Nephron (organoid): ENCODE measurements at regions not wholly inside any gene's neighbourhood (a gene's known extent, or its start where the extent isn't known, plus 50 kb on each side); places are given as distances from the start of the nearest gene placed in this dataset.

ENCODE experiments used
- H3K27ac Mint-ChIP-seq, 3 experiments: 2 replicates each; pipeline ENCODE4 v1.8.0; 2020; ENCODE audit warnings: mixed read lengths in 3 of 3, mild to moderate bottlenecking in 2 of 3, moderate library complexity in 1 of 3
- H3K27me3 Mint-ChIP-seq: 2 replicates; pipeline ENCODE4 v1.8.0; 2021; ENCODE audit warnings: low read depth, mild to moderate bottlenecking, moderate library complexity, mixed read lengths
- H3K36me3 Mint-ChIP-seq: 2 replicates; pipeline ENCODE4 v1.8.0; 2020; ENCODE audit warnings: low read depth, mixed read lengths
- H3K4me1 Mint-ChIP-seq: 2 replicates; pipeline ENCODE4 v1.8.0; 2020; ENCODE audit warnings: mixed read lengths
- H3K4me3 Mint-ChIP-seq, 3 experiments: 2 replicates each; pipeline ENCODE4 v1.8.0; 2020; ENCODE audit warnings: mild to moderate bottlenecking in 3 of 3, mixed read lengths in 3 of 3, moderate library complexity in 2 of 3
- H3K9me3 Mint-ChIP-seq: 2 replicates; pipeline ENCODE4 v1.8.0; 2020; ENCODE audit warnings: mixed read lengths
- CTCF ChIP-seq, 3 experiments: fragments of 200-600 bp; sonication (generic); IDR thresholded peaks; one replicate each; pipeline ENCODE4 v1.5.0; 2021; ENCODE audit warnings: antibody characterized with exemption in 3 of 3; ENCODE audit not compliant: unreplicated experiment in 3 of 3

DNA sequence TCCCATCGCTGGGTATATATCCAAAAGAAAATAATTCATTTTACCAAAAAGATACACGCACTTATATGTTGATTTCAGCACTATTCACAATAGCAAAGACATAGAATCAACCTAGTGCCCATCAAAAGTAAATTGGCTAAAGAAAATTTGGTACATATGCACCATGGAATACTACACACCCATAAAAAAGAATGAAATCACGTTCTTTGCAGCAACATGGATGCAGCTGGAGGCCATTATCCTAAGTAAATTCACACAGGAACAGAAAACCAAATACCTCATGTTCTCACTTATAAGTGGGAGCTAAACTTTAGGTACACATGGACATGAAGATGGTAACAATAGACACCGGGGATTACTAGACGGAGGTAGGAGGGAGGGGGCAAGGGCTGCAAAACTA is 50.0 kb upstream of the ZNF644 start:
- Mint-ChIP-seq H3K36me3 (no peaks in the 10 kb centered on the region), H3K27ac (no peak overlapping the region), H3K27me3 (no peaks in the 10 kb centered on the region), H3K4me1 (peaks cover 6% of the 10 kb centered on the region), H3K9me3 (no peaks in the 10 kb centered on the region), H3K4me3 (no peak overlapping the region)
- no peak for TF ChIP-seq CTCF (IDR thresholded peaks at IDR 0.05; ENCODE audit: unreplicated experiment in 3 of 3)
